Neuron (in vitro differentiated cells): ENCODE measurements at regions not wholly inside any gene's neighbourhood (a gene's known extent, or its start where the extent isn't known, plus 50 kb on each side); places are given as distances from the start of the nearest gene placed in this dataset.
A peak's percentile ranks its signal among the peaks of the same experiment; 100 is the strongest.

Experiments used
- H2AFZ ChIP-seq: one replicate; pipeline ENCODE4 v1.6.1; 2013; ENCODE audit warnings: low read depth, mild to moderate bottlenecking, inconsistent platforms, low read length, moderate library complexity
- H3K27me3 ChIP-seq: one replicate; pipeline ENCODE4 v1.6.1; 2013; ENCODE audit warnings: low read length; ENCODE audit not compliant: insufficient read depth
- H3K36me3 ChIP-seq: one replicate; pipeline ENCODE4 v1.6.1; 2013; ENCODE audit warnings: low read length; ENCODE audit not compliant: insufficient read depth
- H3K4me1 ChIP-seq: one replicate; pipeline ENCODE4 v1.6.1; 2013; ENCODE audit warnings: low read length; ENCODE audit not compliant: insufficient read depth
- H3K4me3 ChIP-seq: 2 replicates; pipeline ENCODE4 v1.5.1; 2013; ENCODE audit warnings: mild to moderate bottlenecking, low read length, moderate library complexity
- H3K9me3 ChIP-seq: one replicate; pipeline ENCODE4 v1.6.1; 2013; ENCODE audit warnings: low read length

- no peak overlapping the region for H3K4me3 ChIP-seq
- no peaks in the 10 kb centered on the region for H3K27me3 ChIP-seq
- H2AFZ ChIP-seq = no peak overlapping the region
- peaks cover 2% of the 10 kb centered on the region for H3K9me3 ChIP-seq
- H3K4me1 ChIP-seq = peaks cover 5% of the 10 kb centered on the region
- H3K36me3 ChIP-seq = no peaks in the 10 kb centered on the region
These were observed 261.3 kb downstream of the SOX11 start for GRCh38 chr2:5953525-5953924.

- peaks cover 2% of the 10 kb centered on the region for H3K9me3 ChIP-seq
- H3K4me1 ChIP-seq = peaks cover 5% of the 10 kb centered on the region
- no peak overlapping the region for H2AFZ ChIP-seq
- H3K27me3 ChIP-seq = no peaks in the 10 kb centered on the region
- no peaks in the 10 kb centered on the region for H3K36me3 ChIP-seq
- H3K4me3 ChIP-seq = no peak overlapping the region
These were observed 262.3 kb downstream of the SOX11 start for GRCh38 chr2:5954509-5954908.

- no peak overlapping the region for H2AFZ ChIP-seq
- H3K9me3 ChIP-seq = peaks cover 2% of the 10 kb centered on the region
- no peaks in the 10 kb centered on the region for H3K27me3 ChIP-seq
- H3K4me3 ChIP-seq = no peak overlapping the region
- no peaks in the 10 kb centered on the region for H3K36me3 ChIP-seq
- H3K4me1 ChIP-seq = peaks cover 5% of the 10 kb centered on the region
These were observed 263.7 kb downstream of the SOX11 start for GRCh38 chr2:5955921-5956320.

- Histone ChIP-seq H3K4me3 (no peak overlapping the region), H3K36me3 (no peaks in the 10 kb centered on the region), H3K4me1 (no peaks in the 10 kb centered on the region), H3K9me3 (no peaks in the 10 kb centered on the region), H2AFZ (no peak overlapping the region), H3K27me3 (no peaks in the 10 kb centered on the region)
These were observed 267.9 kb downstream of the SOX11 start for GRCh38 chr2:5959836-5960820.

GRCh38 chr2:5967506-5967905 is 275.3 kb downstream of the SOX11 start:
- H3K9me3 ChIP-seq = peaks cover 7% of the 10 kb centered on the region
- H3K27me3 ChIP-seq = no peaks in the 10 kb centered on the region
- no peaks in the 10 kb centered on the region for H3K36me3 ChIP-seq
- no peak overlapping the region for H2AFZ ChIP-seq
- peaks cover 8% of the 10 kb centered on the region for H3K4me1 ChIP-seq
- no peak overlapping the region for H3K4me3 ChIP-seq

GRCh38 chr2:5969303-5969702 is 277.1 kb downstream of the SOX11 start:
- peaks cover 8% of the 10 kb centered on the region for H3K4me1 ChIP-seq
- H3K27me3 ChIP-seq = no peaks in the 10 kb centered on the region
- H3K36me3 ChIP-seq = no peaks in the 10 kb centered on the region
- H2AFZ ChIP-seq = no peak overlapping the region
- H3K4me3 ChIP-seq = no peak overlapping the region
- H3K9me3 ChIP-seq = peaks cover 7% of the 10 kb centered on the region

- Histone ChIP-seq H3K4me3 (no peak overlapping the region), H3K4me1 (peaks cover 19% of the 10 kb centered on the region), H3K9me3 (peaks cover 7% of the 10 kb centered on the region), H3K27me3 (no peaks in the 10 kb centered on the region), H3K36me3 (no peaks in the 10 kb centered on the region), H2AFZ (no peak overlapping the region)
These were observed 278.2 kb downstream of the SOX11 start for GRCh38 chr2:5970347-5970746.

- Histone ChIP-seq H3K36me3 (no peaks in the 10 kb centered on the region), H3K27me3 (no peaks in the 10 kb centered on the region), H3K9me3 (no peaks in the 10 kb centered on the region), H3K4me3 (no peak overlapping the region), H3K4me1 (peaks cover 29% of the 10 kb centered on the region), H2AFZ (no peak overlapping the region)
These were observed 282.3 kb downstream of the SOX11 start for GRCh38 chr2:5974477-5974876.

GRCh38 chr2:5975401-5975800 is 283.2 kb downstream of the SOX11 start:
- Histone ChIP-seq H2AFZ (peak overlapping the region; percentile 42), H3K4me3 (no peak overlapping the region), H3K9me3 (no peaks in the 10 kb centered on the region), H3K4me1 (peaks cover 31% of the 10 kb centered on the region), H3K27me3 (no peaks in the 10 kb centered on the region), H3K36me3 (no peaks in the 10 kb centered on the region)

GRCh38 chr2:5976531-5977065 is 284.4 kb downstream of the SOX11 start:
- no peaks in the 10 kb centered on the region for H3K9me3 ChIP-seq
- H3K36me3 ChIP-seq = no peaks in the 10 kb centered on the region
- H3K27me3 ChIP-seq = no peaks in the 10 kb centered on the region
- no peak overlapping the region for H2AFZ ChIP-seq
- H3K4me1 ChIP-seq = peaks cover 34% of the 10 kb centered on the region
- H3K4me3 ChIP-seq = no peak overlapping the region

- peaks cover 41% of the 10 kb centered on the region for H3K4me1 ChIP-seq
- no peak overlapping the region for H2AFZ ChIP-seq
- no peak overlapping the region for H3K4me3 ChIP-seq
- H3K36me3 ChIP-seq = no peaks in the 10 kb centered on the region
- no peaks in the 10 kb centered on the region for H3K27me3 ChIP-seq
- no peaks in the 10 kb centered on the region for H3K9me3 ChIP-seq
These were observed 285.3 kb downstream of the SOX11 start for GRCh38 chr2:5977477-5977876.

- no peaks in the 10 kb centered on the region for H3K9me3 ChIP-seq
- H3K36me3 ChIP-seq = no peaks in the 10 kb centered on the region
- no peak overlapping the region for H3K4me3 ChIP-seq
- H2AFZ ChIP-seq = no peak overlapping the region
- no peaks in the 10 kb centered on the region for H3K27me3 ChIP-seq
- H3K4me1 ChIP-seq = peaks cover 49% of the 10 kb centered on the region
These were observed 286.1 kb downstream of the SOX11 start for GRCh38 chr2:5978131-5978751.

- H3K36me3 ChIP-seq = no peaks in the 10 kb centered on the region
- no peak overlapping the region for H3K4me3 ChIP-seq
- no peaks in the 10 kb centered on the region for H3K9me3 ChIP-seq
- H2AFZ ChIP-seq = no peak overlapping the region
- peaks cover 55% of the 10 kb centered on the region for H3K4me1 ChIP-seq
- no peaks in the 10 kb centered on the region for H3K27me3 ChIP-seq
These were observed 288.4 kb downstream of the SOX11 start for GRCh38 chr2:5980450-5981190.
